Neural cell (in vitro differentiated cells): ENCODE measurements at regions not wholly inside any gene's neighbourhood (a gene's known extent, or its start where the extent isn't known, plus 50 kb on each side); places are given as distances from the start of the nearest gene placed in this dataset.

Experiments used
- H2AFZ ChIP-seq: fragments of 200-600, 300-800 bp; sonication (generic), shearing (Covaris generic); 2 replicates; pipeline ENCODE4 v1.6.0; 2014; ENCODE audit warnings: low read depth, mild to moderate bottlenecking, antibody characterized with exemption, low read length, moderate library complexity
- H3F3A ChIP-seq: fragments of 200-600 bp; shearing (Covaris generic); 2 replicates; pipeline ENCODE4 v1.6.1; 2016; ENCODE audit warnings: mild to moderate bottlenecking, moderate library complexity, mixed read lengths, antibody characterized with exemption, low read length; ENCODE audit not compliant: insufficient read depth, poor library complexity, severe bottlenecking
- H3K27ac ChIP-seq: fragments of 200-600, 300-800 bp; sonication (generic), shearing (Covaris generic); 2 replicates; pipeline ENCODE4 v1.5.1; 2014; ENCODE audit warnings: mild to moderate bottlenecking, low read length, moderate library complexity
- H3K27me3 ChIP-seq: fragments of 300-800, 200-600 bp; sonication (generic), shearing (Covaris generic); 2 replicates; pipeline ENCODE4 v1.6.0; 2014; ENCODE audit warnings: mild to moderate bottlenecking, low read depth, low read length, moderate library complexity; ENCODE audit not compliant: insufficient read depth
- H3K36me3 ChIP-seq: fragments of 300-800, 200-600 bp; sonication (generic), shearing (Covaris generic); 2 replicates; pipeline ENCODE4 v1.5.1; 2014; ENCODE audit warnings: mild to moderate bottlenecking, antibody characterized with exemption, low read length, moderate library complexity; ENCODE audit not compliant: insufficient read depth
- H3K4me2 ChIP-seq: fragments of 300-800, 200-600 bp; sonication (generic), shearing (Covaris generic); 2 replicates; pipeline ENCODE4 v1.6.0; 2014; ENCODE audit warnings: mild to moderate bottlenecking, low read length
- H3K4me3 ChIP-seq: fragments of 300-800, 200-600 bp; sonication (generic), shearing (Covaris generic); 2 replicates; pipeline ENCODE4 v1.5.1; 2014; ENCODE audit warnings: mild to moderate bottlenecking, low read length, moderate library complexity
- H3K79me2 ChIP-seq: fragments of 200-600 bp; shearing (Covaris generic); replicated peaks from 2 replicates; pipeline ENCODE4 v1.6.0; 2014; ENCODE audit warnings: mild to moderate bottlenecking, low read length, moderate library complexity; ENCODE audit not compliant: insufficient read depth
- H3K9ac ChIP-seq: fragments of 300-800, 200-600 bp; sonication (generic), shearing (Covaris generic); 2 replicates; pipeline ENCODE4 v1.6.1; 2016; ENCODE audit warnings: mild to moderate bottlenecking, low read length, mixed read lengths
- H3K9me2 ChIP-seq: fragments of 200-600 bp; shearing (Covaris generic); 2 replicates; pipeline ENCODE4 v1.6.1; 2016; ENCODE audit warnings: mild to moderate bottlenecking, low read length, mixed read lengths; ENCODE audit not compliant: insufficient read depth
- H3K9me3 ChIP-seq: fragments of 200-600, 300-800 bp; sonication (generic), shearing (Covaris generic); 2 replicates; pipeline ENCODE4 v1.6.1; 2016; ENCODE audit warnings: mild to moderate bottlenecking, mixed run types, low read length, moderate library complexity, mixed read lengths
- H4K20me1 ChIP-seq: fragments of 200-600 bp; shearing (Covaris generic); 2 replicates; pipeline ENCODE4 v1.6.1; 2016; ENCODE audit warnings: mild to moderate bottlenecking, mixed run types; ENCODE audit not compliant: insufficient read depth
- EP300 ChIP-seq: fragments of 450-650 bp; conservative IDR thresholded peaks from 2 replicates; pipeline ENCODE4 v1.6.1; 2014; ENCODE audit warnings: antibody characterized with exemption, mild to moderate bottlenecking, moderate library complexity; ENCODE audit not compliant: poor library complexity, severe bottlenecking
- EZH2 ChIP-seq: fragments of 200-600, 300-800 bp; shearing (Covaris generic), sonication (generic); IDR thresholded peaks from 2 replicates; pipeline ENCODE4 v1.6.1; 2014; ENCODE audit warnings: antibody characterized with exemption, low read length, borderline replicate concordance, mild to moderate bottlenecking; ENCODE audit not compliant: insufficient read depth, poor library complexity, severe bottlenecking
- MXI1 ChIP-seq: fragments of 450-650 bp; conservative IDR thresholded peaks from 2 replicates; pipeline ENCODE4 v1.6.1; 2014; ENCODE audit warnings: antibody characterized with exemption, mild to moderate bottlenecking; ENCODE audit not compliant: poor library complexity, severe bottlenecking
- POLR2AphosphoS5 ChIP-seq: IDR thresholded peaks from 2 replicates; pipeline ENCODE4 v1.6.1; 2012
- RAD21 ChIP-seq: fragments of 450-650 bp; conservative IDR thresholded peaks from 2 replicates; pipeline ENCODE4 v1.6.1; 2014; ENCODE audit warnings: antibody characterized with exemption, mild to moderate bottlenecking, moderate library complexity
- SMC3 ChIP-seq: fragments of 450-650 bp; conservative IDR thresholded peaks from 2 replicates; pipeline ENCODE4 v1.6.1; 2014; ENCODE audit warnings: antibody characterized with exemption, mild to moderate bottlenecking, moderate library complexity; ENCODE audit not compliant: poor library complexity
- TAF1 ChIP-seq: IDR thresholded peaks from 2 replicates; pipeline ENCODE4 v1.6.1; 2012; ENCODE audit warnings: low read depth
- TF ChIP-seq, protein P1 (sequence below): IDR thresholded peaks from 2 replicates; pipeline ENCODE4 v1.6.1; 2012; ENCODE audit warnings: borderline replicate concordance
- TF ChIP-seq, protein P2 (sequence below): fragments of 450-650 bp; IDR thresholded peaks from 2 replicates; pipeline ENCODE4 v1.5.1; 2014; ENCODE audit warnings: antibody characterized with exemption, mild to moderate bottlenecking, moderate library complexity; ENCODE audit not compliant: poor library complexity, severe bottlenecking

DNA sequence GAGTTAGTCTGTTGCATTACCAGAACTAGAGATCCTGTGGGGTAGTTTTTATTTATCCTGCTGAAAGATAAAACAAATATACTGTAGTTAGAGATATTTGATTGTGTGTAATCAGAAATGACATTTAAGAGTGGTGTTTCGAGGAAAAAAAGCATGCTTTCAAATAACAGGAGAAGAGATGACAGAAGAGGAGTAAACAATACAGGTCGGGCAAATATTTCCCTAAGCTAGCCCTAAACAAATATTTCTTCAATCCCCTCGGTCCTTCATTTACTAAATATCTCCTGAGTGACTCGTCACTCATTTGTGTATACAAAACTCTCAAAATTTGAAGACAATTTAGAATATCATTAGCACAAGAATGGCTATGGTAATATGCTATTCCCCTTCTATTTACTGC, 219.7 kb upstream of the FERD3L start:
- no peaks in the 10 kb centered on the region for H3K79me2 ChIP-seq
- H4K20me1 ChIP-seq = no peaks in the 10 kb centered on the region
- H3F3A ChIP-seq = no peaks in the 10 kb centered on the region
- H3K27me3 ChIP-seq = no peaks in the 10 kb centered on the region
- H3K4me3 ChIP-seq = no peak overlapping the region
- TF ChIP-seq, protein P1, sequence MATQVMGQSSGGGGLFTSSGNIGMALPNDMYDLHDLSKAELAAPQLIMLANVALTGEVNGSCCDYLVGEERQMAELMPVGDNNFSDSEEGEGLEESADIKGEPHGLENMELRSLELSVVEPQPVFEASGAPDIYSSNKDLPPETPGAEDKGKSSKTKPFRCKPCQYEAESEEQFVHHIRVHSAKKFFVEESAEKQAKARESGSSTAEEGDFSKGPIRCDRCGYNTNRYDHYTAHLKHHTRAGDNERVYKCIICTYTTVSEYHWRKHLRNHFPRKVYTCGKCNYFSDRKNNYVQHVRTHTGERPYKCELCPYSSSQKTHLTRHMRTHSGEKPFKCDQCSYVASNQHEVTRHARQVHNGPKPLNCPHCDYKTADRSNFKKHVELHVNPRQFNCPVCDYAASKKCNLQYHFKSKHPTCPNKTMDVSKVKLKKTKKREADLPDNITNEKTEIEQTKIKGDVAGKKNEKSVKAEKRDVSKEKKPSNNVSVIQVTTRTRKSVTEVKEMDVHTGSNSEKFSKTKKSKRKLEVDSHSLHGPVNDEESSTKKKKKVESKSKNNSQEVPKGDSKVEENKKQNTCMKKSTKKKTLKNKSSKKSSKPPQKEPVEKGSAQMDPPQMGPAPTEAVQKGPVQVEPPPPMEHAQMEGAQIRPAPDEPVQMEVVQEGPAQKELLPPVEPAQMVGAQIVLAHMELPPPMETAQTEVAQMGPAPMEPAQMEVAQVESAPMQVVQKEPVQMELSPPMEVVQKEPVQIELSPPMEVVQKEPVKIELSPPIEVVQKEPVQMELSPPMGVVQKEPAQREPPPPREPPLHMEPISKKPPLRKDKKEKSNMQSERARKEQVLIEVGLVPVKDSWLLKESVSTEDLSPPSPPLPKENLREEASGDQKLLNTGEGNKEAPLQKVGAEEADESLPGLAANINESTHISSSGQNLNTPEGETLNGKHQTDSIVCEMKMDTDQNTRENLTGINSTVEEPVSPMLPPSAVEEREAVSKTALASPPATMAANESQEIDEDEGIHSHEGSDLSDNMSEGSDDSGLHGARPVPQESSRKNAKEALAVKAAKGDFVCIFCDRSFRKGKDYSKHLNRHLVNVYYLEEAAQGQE = no peak
- TF ChIP-seq EZH2 (no peak), MXI1 (no peak), POLR2AphosphoS5 (no peak), RAD21 (no peak), EP300 (no peak), SMC3 (no peak)
- H3K4me2 ChIP-seq = no peak overlapping the region
- no peaks in the 10 kb centered on the region for H3K36me3 ChIP-seq
- no peak overlapping the region for H2AFZ ChIP-seq
- no peak overlapping the region for H3K9ac ChIP-seq
- H3K9me2 ChIP-seq = no peaks in the 10 kb centered on the region
- H3K27ac ChIP-seq = no peak overlapping the region
- H3K9me3 ChIP-seq = no peaks in the 10 kb centered on the region

DNA sequence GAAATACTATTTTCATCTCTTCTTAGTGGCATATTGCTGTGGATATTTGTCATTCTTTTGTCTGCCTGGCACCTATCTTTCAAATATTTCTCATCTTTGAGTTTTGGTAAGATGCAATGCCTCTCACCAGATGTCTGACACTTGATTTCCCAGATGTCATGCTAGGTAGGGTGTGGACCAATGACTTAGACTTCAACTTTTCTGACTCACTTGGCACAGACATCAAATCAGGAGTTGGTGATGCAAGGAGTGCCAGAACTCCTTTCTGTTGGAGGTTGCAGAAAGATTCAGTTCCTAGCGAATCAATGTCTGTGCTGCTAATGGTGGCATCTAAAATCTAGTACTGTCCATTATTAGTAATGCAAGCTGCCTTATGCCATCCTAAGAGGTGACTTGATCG, 216.9 kb upstream of the FERD3L start:
- Histone ChIP-seq H4K20me1 (no peaks in the 10 kb centered on the region), H2AFZ (no peak overlapping the region), H3K4me2 (no peak overlapping the region), H3K27me3 (no peaks in the 10 kb centered on the region), H3K27ac (no peak overlapping the region), H3K4me3 (no peak overlapping the region), H3K79me2 (no peaks in the 10 kb centered on the region), H3K9me2 (no peaks in the 10 kb centered on the region), H3K9me3 (no peaks in the 10 kb centered on the region), H3K9ac (no peak overlapping the region), H3F3A (no peaks in the 10 kb centered on the region), H3K36me3 (no peaks in the 10 kb centered on the region)
- TF ChIP-seq MXI1 (no peak), TAF1 (no peak), SMC3 (no peak), POLR2AphosphoS5 (no peak), EP300 (no peak), EZH2 (no peak), RAD21 (no peak)
- TF ChIP-seq, protein P2, sequence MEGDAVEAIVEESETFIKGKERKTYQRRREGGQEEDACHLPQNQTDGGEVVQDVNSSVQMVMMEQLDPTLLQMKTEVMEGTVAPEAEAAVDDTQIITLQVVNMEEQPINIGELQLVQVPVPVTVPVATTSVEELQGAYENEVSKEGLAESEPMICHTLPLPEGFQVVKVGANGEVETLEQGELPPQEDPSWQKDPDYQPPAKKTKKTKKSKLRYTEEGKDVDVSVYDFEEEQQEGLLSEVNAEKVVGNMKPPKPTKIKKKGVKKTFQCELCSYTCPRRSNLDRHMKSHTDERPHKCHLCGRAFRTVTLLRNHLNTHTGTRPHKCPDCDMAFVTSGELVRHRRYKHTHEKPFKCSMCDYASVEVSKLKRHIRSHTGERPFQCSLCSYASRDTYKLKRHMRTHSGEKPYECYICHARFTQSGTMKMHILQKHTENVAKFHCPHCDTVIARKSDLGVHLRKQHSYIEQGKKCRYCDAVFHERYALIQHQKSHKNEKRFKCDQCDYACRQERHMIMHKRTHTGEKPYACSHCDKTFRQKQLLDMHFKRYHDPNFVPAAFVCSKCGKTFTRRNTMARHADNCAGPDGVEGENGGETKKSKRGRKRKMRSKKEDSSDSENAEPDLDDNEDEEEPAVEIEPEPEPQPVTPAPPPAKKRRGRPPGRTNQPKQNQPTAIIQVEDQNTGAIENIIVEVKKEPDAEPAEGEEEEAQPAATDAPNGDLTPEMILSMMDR = no peak
- TF ChIP-seq, protein P1 = no peak
